ENCODE measurements at regions not wholly inside any gene's neighbourhood (a gene's known extent, or its start where the extent isn't known, plus 50 kb on each side); places are given as distances from the start of the nearest gene placed in this dataset.

DNA sequence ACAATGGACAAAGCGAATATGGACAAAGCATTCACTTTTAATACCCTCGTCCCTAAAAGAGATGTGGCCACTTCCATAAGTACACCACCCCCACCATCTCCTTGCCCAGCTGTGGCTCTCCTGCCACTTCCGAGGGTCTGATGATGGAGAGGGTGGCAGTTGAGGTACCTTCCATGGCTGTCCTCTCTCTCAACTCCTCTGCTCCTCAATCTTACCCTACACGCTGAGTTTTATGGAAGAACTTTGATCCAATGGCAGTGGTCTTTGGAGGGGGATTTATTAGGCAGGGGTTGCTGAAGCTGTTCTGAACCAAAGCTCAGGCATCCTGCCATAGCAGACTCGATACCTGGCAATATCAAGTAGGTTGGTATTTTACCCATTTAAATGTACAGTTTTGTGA is 413.0 kb downstream of the TSHZ3 start:
- ATAC-seq: no peak
- ChIA-PET POLR2A (no interaction called here), CTCF (no interaction called here)
- peaks cover 4% of the 10 kb centered on the region; the same call in 1 of the 2 replicates for H3K4me1 Mint-ChIP-seq
- H3K36me3 Mint-ChIP-seq: no peaks in the 10 kb centered on the region
- peaks cover 2% of the 10 kb centered on the region for H3K27me3 Mint-ChIP-seq (ENCODE audit: low read depth)
- no peak for DNase-seq (ENCODE audit: low spot score)
- TF ChIP-seq, protein P1, sequence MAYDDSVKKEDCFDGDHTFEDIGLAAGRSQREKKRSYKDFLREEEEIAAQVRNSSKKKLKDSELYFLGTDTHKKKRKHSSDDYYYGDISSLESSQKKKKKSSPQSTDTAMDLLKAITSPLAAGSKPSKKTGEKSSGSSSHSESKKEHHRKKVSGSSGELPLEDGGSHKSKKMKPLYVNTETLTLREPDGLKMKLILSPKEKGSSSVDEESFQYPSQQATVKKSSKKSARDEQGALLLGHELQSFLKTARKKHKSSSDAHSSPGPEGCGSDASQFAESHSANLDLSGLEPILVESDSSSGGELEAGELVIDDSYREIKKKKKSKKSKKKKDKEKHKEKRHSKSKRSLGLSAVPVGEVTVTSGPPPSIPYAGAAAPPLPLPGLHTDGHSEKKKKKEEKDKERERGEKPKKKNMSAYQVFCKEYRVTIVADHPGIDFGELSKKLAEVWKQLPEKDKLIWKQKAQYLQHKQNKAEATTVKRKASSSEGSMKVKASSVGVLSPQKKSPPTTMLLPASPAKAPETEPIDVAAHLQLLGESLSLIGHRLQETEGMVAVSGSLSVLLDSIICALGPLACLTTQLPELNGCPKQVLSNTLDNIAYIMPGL (CRISPR knock-in tag; IDR thresholded peaks at IDR 0.05): no peak
- TF ChIP-seq, protein P2, sequence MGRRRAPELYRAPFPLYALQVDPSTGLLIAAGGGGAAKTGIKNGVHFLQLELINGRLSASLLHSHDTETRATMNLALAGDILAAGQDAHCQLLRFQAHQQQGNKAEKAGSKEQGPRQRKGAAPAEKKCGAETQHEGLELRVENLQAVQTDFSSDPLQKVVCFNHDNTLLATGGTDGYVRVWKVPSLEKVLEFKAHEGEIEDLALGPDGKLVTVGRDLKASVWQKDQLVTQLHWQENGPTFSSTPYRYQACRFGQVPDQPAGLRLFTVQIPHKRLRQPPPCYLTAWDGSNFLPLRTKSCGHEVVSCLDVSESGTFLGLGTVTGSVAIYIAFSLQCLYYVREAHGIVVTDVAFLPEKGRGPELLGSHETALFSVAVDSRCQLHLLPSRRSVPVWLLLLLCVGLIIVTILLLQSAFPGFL (CRISPR knock-in tag; IDR thresholded peaks at IDR 0.05; ENCODE audit: borderline replicate concordance): no peak
- TF ChIP-seq HMGA2 (CRISPR knock-in tag; IDR thresholded peaks at IDR 0.05) (no peak), ESRRA (CRISPR knock-in tag; IDR thresholded peaks at IDR 0.05; ENCODE audit: borderline replicate concordance) (no peak), ZNF425 (CRISPR knock-in tag; conservative IDR thresholded peaks at IDR 0.05) (no peak), CREM (CRISPR knock-in tag; IDR thresholded peaks at IDR 0.05) (no peak), NR1H2 (CRISPR knock-in tag; IDR thresholded peaks at IDR 0.05) (no peak), ZNF423 (CRISPR knock-in tag; IDR thresholded peaks at IDR 0.05) (no peak), SOX15 (CRISPR knock-in tag; IDR thresholded peaks at IDR 0.05) (no peak), USF1 (CRISPR knock-in tag; IDR thresholded peaks at IDR 0.05) (no peak), GTF2I (CRISPR knock-in tag; conservative IDR thresholded peaks at IDR 0.05) (no peak), ZNF263 (CRISPR knock-in tag; IDR thresholded peaks at IDR 0.05; ENCODE audit: low read depth) (no peak), ARID4B (CRISPR knock-in tag; IDR thresholded peaks at IDR 0.05; ENCODE audit: borderline replicate concordance) (no peak), GRHL2 (CRISPR knock-in tag; IDR thresholded peaks at IDR 0.05; ENCODE audit: insufficient replicate concordance, severe bottlenecking) (no peak), IRF1 (CRISPR knock-in tag; IDR thresholded peaks at IDR 0.05) (no peak), RELA (CRISPR knock-in tag; IDR thresholded peaks at IDR 0.05; ENCODE audit: borderline replicate concordance) (no peak), TEAD4 (CRISPR knock-in tag; IDR thresholded peaks at IDR 0.05) (no peak), NFE2L1 (CRISPR knock-in tag; IDR thresholded peaks at IDR 0.05) (no peak), ATF2 (CRISPR knock-in tag; IDR thresholded peaks at IDR 0.05; ENCODE audit: borderline replicate concordance, low read depth) (no peak)
- TF ChIP-seq, protein P3, sequence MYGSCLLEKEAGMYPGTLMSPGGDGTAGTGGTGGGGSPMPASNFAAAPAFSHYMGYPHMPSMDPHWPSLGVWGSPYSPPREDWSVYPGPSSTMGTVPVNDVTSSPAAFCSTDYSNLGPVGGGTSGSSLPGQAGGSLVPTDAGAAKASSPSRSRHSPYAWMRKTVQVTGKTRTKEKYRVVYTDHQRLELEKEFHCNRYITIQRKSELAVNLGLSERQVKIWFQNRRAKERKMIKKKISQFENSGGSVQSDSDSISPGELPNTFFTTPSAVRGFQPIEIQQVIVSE (CRISPR knock-in tag; IDR thresholded peaks at IDR 0.05; ENCODE audit: borderline replicate concordance): no peak
- H3K27ac Mint-ChIP-seq: no peak overlapping the region
- no peak overlapping the region for H3K4me3 Mint-ChIP-seq
- H3K9me3 Mint-ChIP-seq: peaks cover 4% of the 10 kb centered on the region
